HG02885 (cell line): ENCODE measurements at regions not wholly inside any gene's neighbourhood (a gene's known extent, or its start where the extent isn't known, plus 50 kb on each side); places are given as distances from the start of the nearest gene placed in this dataset.
"Not testable (repeated sequence)": the region's sequence is repeated elsewhere in the genome, so short reads cannot be mapped to it uniquely, and the experiment has no call there.

Source experiments
- ATAC-seq: cut with Tn5 transposase; IDR thresholded peaks from one replicate; pipeline ENCODE4 v1.9.1; 2021; ENCODE audit warnings: mild to moderate bottlenecking; ENCODE audit not compliant: unreplicated experiment, poor library complexity

DNA sequence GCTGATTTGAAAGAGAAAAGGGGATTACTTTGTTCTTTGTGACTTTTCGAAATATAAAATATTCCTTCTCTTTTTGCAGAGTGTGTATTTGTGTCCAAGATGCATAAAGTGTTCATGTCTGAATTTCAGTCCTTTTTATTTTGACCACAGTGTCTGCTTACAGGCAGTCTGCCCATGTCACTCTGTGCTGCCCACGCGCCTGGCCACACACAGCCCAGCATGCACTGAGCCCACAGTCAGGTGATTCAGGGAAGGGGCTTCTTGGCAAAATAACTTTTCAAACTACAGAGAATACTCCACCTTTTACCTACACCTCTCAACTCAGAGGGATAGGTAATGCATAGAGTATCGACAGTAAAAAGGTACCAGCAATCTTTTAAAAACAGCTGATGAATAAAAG lies 142.5 kb upstream of the TRPC4 start:
- ATAC-seq = no peak

DNA sequence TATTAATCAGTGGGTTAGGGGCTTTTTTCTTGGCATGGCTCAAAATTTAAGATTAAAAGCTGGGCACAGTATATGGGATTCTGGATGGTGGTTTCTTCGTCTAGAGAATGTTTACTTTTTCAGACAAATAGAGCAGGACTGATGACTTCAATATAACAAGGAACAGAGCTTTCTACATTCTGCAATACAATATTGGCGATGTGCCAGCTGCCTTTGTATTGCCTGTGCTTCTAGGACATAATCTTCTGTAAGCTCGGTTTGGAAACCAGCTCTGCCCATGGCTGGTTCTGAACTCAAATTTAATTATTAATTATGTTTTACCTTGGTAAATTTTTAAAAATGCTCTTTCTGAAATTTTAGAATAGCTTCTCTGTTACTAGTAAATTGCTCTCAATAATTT lies 139.1 kb upstream of the TRPC4 start:
- ATAC-seq = no peak

DNA sequence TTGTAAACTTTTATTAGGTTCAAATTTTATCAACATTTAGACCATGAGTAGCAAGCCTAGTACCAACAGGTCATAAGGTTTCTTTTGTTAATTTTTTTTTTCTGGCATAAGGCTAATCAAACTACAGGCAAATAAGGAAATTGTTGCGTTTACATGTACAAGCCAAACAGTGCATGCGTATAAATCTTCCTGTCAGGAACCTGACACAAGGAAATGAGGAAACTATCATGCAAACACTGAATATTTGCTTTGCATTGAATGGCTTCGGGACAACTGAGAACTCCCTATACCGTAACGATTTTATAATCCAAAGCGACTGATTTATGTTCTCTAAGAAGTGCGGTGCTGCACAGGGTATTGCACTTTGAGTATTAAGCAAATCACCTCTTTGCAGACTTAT lies 133.0 kb upstream of the TRPC4 start:
- ATAC-seq = no peak

DNA sequence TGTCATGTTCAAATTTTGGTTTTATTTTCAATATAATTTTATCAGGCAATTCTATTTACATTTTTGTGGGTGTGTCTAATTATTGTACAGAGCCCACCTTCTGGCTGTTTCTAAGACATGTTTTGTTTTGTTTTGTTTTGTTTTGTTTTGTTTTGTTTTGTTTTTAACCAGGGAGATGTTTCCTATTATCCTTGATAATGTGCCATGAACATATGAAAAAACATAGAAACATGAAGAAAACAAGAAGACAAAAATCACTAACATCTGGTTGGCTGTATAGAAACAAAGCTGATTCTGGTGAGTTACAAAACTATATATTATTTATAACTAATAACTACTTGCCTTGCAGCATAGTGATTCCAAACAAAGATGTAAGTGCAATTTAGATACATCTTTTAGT lies 128.1 kb upstream of the TRPC4 start:
- ATAC-seq = no peak

DNA sequence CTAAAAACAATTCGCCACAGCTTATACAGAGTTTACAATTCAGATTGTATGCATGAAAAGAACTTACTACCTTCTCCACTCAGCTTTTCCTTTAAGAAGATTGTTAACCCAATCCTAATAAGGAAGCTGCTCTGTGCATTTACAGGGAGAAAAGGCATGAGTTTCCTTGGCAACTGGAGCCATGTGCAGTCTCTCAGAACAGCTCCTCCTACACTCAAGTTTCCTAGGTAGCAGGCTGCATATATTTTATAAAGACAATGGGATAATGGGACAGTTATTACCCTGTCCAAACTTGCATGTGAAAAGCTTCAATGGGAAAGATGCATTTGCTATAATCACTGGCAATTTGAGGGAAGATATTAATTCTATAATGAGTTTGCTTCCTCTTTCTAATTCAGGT lies 125.5 kb upstream of the TRPC4 start:
- no peak for ATAC-seq

DNA sequence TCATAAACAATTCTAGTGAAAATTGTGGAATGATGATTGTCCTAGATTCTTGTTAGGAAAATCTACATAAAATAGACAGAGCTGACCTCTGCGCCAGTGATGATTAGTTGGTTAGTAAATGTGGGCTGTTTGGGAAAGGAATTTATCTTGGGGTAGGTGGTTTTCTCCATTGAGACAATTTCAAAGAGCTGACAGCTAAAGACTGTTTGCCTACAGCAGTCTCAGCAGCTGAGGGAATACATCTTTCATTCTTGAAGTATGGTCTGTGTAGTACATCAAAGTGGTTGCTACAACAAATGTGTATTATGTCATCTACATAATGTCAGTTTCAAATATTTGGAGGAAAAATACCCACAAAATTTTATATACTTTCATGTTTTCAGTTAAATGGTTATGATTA lies 117.2 kb upstream of the TRPC4 start:
- ATAC-seq = no peak

DNA sequence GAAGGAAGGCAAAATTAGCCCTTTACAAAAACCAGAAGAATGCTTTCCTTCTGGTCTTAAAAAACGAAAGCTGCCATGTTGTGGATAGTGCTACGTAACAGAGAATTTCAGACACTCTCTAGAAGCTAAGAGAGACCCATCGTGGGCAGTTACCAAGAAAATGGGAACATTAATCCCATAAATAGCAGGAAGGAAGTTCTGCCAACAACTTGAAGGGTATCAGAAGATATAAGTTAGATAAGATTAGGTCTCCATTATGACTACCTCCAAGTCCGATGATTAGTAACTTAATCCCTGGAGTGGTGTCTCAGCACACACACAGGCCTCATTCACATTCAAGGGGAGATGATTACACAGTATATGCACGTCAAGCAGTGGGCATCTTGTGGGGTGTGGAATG lies 115.7 kb upstream of the TRPC4 start:
- ATAC-seq = no peak

DNA sequence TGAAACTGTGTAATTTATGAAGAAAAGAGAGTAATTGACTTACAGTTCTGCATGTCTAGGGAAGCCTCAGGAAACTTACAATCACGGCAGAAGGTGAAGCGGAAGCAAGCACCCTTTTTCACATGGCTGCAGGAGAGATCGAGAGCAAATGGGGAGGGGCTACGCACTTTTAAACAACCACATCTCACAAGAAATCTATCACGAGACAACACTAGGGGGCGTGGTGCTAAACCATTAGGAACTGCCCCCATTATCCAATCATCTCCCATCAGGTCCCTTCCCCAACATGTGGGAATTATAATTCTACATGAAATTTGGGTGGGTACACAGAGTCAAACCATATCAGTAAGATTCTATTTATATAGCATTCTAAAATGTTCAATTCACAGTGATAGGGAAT lies 114.8 kb upstream of the TRPC4 start:
- no peak for ATAC-seq

DNA sequence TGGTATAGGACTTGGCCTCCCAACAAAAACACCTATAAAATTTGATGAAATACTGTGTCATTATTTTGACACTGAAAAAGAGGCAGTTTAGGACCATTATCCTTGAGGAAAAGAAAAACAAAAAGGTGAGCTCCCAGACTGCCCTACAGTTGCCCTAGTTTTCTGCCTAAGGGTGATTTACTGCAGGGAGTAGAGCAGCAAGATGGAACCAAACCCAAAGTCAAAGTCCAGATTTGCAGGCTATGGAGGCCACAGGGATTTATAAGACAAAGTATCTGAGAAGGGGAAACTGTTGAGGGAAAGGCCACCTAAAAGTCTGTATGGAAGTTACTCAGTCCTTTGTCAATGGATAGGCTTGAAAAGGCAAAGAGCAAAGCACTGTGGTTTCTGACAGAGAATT lies 112.4 kb upstream of the TRPC4 start:
- ATAC-seq = no peak

DNA sequence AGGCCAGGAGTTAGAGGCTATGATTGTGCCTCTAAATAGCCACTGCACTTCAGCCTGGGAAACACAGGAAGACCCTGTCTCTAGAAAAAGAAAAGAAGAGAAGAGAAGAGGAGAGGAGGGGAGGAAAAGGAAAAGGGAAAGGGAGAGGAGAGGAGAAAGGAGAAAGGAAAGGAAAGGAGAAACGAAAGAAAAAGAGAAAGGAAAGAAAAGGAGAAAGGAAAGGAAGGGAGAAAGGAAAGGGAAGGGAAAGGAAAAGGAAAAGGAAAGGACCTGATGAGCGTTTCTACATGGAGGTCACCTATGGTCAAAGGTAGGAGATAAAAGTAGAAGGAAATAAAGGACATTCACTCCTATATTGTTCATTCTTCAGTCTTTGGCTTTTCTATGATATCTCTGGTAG lies 109.1 kb upstream of the TRPC4 start:
- no peak for ATAC-seq

DNA sequence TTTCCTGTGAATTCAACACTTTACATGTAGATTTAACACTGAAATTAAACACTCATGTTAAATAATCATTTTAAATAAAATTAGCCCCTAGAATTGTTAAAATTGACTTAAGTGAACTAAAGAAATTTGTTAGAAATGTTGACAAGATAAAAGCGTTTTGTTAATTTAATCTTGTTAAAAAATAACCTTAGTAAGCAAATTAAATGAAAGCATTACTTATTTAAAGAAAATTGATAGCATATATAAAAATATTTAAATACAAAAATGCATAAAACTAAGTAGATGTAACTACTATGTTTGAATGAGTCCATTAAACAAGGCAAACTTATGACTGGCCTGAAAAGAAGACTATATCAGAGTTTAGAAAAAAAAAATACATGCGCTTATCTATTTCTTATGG lies 99.0 kb upstream of the TRPC4 start:
- ATAC-seq = no peak

DNA sequence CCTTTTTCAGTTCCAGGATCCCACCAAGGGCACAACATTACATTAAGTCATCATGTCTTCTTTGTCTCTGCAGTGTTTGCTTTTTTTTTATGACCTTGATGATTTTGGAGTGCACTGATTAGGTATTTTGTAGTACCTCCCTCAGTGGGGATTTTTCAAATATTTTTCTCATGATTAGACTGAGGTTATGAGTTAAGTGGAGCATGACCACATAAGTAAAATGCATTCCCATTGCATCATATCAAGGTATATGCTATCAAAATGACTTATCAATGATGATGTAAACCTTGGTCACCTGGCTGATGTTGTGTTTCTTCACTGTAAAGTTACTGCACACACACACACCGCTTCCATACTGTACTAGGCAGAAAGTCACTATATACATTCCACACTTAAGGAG lies 96.7 kb upstream of the TRPC4 start:
- ATAC-seq = no peak

DNA sequence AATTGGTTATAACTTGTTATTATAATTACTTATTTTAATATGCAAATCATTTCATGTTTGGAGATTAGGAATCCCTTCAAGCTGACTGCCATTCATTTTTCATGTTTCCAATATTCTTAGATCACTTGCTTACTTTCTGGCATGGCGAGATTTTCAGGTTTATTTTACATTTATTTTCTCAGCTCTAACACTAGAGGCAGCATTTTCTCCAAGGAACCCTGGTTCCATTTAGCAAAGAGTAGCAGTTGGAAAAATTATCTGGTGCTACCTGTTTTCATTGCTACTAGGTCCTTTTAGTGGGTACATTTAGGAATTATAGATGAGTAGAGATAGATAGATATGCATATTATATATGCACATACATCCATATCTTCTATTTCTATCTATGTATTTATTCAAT lies 90.9 kb upstream of the TRPC4 start:
- no peak for ATAC-seq

DNA sequence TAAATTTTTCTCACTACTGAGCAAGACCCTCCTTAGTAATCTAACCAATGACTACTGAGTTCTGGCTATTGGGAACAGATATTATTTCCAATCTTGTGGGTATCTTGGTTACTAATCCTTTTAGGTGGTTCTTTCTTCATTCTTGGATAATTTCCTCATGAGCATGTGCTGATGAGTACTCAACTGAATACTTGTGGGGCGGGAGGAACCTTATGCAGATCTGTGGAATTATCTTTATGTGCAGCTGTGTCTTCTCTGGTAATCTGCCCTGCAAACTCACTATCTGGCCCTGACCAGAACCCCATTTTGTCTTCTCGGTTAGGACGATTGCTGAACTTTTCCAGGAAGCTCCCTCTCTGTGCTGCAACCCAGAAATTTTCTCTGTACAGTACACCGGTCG lies 89.7 kb upstream of the TRPC4 start:
- ATAC-seq = no peak

DNA sequence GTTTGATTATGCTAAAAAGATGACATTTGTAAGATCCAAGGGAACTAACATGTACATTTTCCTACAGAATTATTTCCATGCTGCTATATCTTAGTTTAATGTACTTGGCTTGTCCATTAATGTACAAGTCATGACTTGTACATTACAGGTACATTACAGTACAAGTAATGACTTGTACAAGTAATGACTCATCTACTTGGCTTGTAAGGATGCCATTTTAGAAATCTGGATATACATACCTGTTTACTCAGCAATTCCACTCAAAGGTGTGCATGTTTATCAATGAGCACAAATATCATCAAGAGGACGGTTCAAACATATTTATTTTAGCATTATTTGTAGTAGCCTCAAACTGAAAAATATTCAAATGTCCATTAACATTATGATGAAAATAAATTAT lies 87.0 kb upstream of the TRPC4 start:
- no peak for ATAC-seq

DNA sequence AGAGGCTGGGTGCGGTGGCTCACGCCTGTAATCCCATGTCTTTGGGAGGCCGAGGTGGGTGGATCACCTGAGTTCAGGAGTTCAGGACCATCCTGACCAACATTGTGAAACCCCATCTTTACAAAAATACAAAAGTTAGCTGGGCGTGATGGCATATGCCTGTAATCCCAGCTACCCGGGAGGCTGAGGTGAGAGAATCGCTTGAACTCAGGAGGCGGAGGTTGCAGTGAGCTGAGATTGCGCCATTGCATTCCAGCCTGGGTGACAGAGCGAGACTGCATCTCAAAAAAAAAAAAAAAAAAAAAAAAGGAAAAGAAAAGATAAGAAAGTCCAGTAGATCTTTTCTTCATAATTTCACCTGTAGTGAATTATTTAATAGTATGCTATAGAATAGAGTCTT lies 85.0 kb upstream of the TRPC4 start:
- ATAC-seq = not testable (repeated sequence)

DNA sequence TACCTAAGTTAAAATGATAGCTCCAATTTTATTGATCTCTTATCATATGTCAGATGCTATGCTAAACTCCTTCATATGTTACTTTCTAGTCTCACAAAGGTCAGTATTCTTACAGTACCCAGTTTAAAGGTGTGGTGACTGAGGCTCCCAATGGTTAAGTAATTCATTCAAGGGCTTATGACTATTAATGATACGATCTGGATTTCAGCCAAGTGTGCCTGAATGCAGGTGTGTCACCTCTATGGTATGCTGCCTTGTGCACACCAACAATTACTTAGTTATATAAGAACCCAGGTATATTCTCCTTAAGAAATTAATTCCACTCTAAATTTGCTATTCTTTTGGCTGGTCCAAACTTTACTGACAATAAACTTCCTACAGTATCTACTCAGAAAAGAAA lies 84.6 kb upstream of the TRPC4 start:
- ATAC-seq = no peak

DNA sequence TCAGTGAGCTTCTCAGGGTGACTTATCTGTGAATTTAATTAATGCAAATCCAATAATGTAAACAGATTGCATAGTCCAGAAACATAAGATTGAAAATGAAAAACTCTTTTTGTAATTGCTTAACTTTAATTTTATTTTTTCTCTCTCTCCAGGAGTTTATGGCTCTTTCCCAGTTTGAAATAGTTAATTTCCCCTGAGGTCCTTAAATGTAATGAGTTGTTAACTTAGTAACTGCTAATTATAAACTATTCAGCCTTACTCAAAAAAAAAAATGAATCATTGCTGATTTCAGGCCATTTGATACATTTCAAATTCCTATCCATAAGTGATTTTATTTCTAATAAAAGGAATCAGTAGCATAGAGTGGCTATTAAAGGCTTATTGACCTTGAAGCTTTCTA lies 84.1 kb upstream of the TRPC4 start:
- ATAC-seq = no peak

DNA sequence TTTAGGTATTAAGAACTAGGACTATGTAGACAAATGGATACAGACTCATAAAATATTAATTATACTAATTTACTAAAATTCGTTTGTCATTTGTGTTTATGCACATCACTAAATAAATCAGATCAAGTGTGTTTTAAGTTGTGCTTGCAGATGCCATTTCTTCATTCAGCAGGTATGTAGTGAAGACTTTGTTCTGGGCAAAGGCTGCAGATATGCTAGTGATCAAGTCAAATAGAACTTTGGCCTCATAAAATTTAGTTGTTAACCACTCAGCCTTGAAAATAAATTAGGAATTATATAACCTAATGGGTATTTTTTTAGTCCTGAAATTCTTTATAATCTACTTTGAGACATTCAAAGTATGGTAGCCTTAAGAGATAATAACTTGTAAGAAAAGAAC lies 80.4 kb upstream of the TRPC4 start:
- ATAC-seq = no peak

DNA sequence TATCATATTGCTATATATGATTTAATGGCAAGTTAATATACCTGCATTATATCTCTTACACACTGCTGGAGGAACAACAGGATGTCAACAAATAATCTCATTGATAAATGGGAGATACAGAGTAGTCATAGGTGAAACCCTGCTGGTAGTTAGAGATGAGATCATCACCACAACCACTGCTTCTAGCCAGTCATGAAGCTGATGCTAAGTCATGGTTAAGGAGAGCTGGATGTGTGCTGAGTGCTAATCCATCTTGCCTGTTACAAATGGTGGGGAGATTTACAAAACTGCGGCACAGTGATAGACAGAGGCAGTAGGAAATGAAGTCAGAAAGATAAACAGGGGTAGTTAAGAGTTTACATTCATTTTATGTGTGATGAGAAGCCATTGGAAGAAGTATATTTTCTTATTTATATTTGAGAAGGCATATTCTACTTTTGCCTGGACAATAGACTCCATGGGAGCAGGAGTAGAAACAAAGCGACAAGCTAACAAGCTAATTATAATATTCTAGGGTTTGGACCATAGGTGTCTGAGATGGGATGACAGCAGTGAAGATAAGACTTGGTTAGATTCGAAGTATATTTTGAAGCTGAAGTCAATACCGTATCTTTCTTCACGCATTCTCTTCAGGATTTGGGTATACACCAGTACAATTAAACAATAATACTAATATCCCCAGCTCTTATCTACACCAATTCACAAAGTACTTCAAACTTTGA lies 78.0 kb upstream of the TRPC4 start:
- no peak for ATAC-seq

DNA sequence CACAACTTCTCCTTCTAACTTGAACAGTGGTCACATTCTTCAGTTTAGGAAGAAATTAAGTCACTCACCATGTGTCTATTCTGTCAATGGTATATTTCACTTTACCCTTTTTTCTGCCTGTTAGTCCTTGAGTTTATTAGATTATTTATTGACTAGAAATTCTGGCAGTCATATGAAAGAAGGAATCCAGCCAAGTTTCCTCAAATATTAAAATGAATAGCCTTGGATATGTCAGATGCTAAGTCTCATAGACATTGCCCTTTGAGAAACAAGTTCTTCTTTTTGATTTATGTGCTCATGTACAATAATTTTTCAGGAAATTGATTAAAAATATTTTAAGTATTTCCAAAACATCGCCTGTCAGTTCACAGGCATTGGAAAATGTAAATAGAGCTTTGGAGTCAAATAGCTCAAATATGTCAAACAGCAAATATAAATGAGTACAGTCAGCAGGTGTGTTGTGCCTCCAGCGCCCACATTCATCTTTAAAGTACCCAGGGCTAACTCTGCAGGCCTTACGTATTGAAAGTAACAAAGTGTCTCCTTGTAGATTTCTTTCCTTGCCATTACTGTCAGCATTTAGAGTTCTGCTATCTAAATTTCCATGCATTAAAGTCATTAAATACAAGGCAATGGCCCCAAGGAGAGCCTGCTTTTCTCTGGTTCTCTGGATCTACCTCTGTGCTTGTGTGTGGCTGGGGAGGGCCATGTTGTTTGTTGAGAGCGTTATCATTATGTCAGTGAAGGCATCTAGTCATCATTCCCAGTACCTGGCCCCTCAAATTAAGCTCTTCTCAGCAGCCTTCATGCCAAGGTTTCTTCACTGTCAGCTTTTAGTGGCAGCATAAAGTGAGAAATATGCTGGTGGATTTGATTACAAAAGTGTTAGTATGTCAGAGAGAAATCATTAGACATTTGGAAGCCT lies 76.3 kb upstream of the TRPC4 start:
- ATAC-seq = no peak

DNA sequence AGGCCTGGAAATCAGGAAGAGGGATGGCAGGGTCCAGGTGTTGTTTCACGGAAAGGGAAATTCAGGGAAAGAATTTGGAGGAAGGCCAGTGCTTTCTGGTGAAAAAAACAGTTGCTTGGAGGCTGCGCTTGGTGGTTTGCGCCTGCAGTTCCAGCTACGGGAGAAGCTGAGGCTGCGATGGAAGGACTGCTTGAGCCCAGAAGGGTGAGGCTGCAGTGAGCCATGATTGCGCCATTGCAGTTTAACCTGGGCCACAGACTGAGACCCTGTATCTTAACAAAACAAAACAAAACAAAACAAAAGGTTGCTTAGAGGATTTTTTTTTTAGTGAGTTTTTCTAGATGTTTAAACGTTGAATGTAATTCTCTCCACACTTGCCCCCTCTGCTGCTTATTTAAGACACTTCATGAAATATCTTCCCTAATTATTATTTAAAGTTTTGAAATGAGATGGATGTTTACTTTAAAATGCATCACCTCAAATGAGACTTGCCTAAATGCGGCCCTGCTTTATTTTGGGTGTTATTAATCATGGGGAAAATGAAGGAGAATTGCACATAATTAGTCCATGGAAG lies 75.4 kb upstream of the TRPC4 start:
- ATAC-seq = no peak
